ENCODE measurements at regions not wholly inside any gene's neighbourhood (a gene's known extent, or its start where the extent isn't known, plus 50 kb on each side); places are given as distances from the start of the nearest gene placed in this dataset.

DNA sequence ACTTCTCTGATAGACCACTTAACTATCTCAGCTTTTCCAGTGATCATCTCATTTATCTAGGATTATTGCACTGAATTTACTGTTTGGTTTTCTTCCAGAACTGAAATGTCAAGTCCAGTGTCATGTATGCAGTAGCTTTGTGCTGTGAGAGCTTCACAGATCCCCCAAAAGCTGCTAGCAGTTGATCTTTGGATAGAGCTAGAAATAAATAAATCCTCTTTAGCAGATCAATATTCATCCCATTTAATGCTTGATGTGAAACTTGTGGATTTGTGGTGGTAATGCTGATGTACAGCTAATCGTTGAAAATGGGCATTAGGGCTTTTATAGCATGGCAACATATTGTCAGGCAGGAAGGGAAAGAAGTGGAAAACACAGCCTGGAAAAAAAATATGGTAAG, 509.6 kb upstream of the FAM241A start:
- no peak for TF ChIP-seq EZH2 (IDR thresholded peaks at IDR 0.05; ENCODE audit: low read length)
- H3K27me3 ChIP-seq (ENCODE audit: control insufficient read depth, extremely low read depth, insufficient read depth, low read length) = no peaks in the 10 kb centered on the region
- H3K27ac ChIP-seq (ENCODE audit: control insufficient read depth, insufficient read depth, low read length) = no peak overlapping the region
- no peak overlapping the region for H3K9ac ChIP-seq (ENCODE audit: control insufficient read depth, extremely low read depth, insufficient read depth, low read length)
- H3K9me3 ChIP-seq (ENCODE audit: control insufficient read depth, low read depth, low read length) = no peaks in the 10 kb centered on the region
- FAIRE-seq = no peak
- no peaks in the 10 kb centered on the region for H3K79me2 ChIP-seq (ENCODE audit: control insufficient read depth, insufficient read depth, low read length)
- no peaks in the 10 kb centered on the region for H4K20me1 ChIP-seq (ENCODE audit: control insufficient read depth, extremely low read depth, insufficient read depth, low read length)
- dilution Hi-C loops (cut with MboI; ENCODE audit: extremely low pct_ligation_motif_present, low sequenced_read_pairs) = no loop called here
- DNase-seq (ENCODE audit: low read depth, low spot score) = no peak
- H3K4me2 ChIP-seq (ENCODE audit: control insufficient read depth, extremely low read depth, insufficient read depth, low read depth, low read length) = no peak overlapping the region
- H3K9me1 ChIP-seq (ENCODE audit: control insufficient read depth, extremely low read depth, insufficient read depth, low read length) = no peaks in the 10 kb centered on the region
- no peaks in the 10 kb centered on the region for H3K36me3 ChIP-seq (ENCODE audit: control insufficient read depth in 2 of 2, extremely low read depth in 1 of 2, insufficient read depth in 2 of 2, low read length in 2 of 2)
- H2AFZ ChIP-seq (ENCODE audit: control insufficient read depth, low read length) = no peak overlapping the region
- H3K4me1 ChIP-seq (ENCODE audit: control insufficient read depth, extremely low read depth, insufficient read depth, low read length) = no peaks in the 10 kb centered on the region
- H3K4me3 ChIP-seq (ENCODE audit: control insufficient read depth in 2 of 3, extremely low read depth in 1 of 3, insufficient read depth in 2 of 3, low read depth in 1 of 3, low read length in 3 of 3) = no peak overlapping the region

DNA sequence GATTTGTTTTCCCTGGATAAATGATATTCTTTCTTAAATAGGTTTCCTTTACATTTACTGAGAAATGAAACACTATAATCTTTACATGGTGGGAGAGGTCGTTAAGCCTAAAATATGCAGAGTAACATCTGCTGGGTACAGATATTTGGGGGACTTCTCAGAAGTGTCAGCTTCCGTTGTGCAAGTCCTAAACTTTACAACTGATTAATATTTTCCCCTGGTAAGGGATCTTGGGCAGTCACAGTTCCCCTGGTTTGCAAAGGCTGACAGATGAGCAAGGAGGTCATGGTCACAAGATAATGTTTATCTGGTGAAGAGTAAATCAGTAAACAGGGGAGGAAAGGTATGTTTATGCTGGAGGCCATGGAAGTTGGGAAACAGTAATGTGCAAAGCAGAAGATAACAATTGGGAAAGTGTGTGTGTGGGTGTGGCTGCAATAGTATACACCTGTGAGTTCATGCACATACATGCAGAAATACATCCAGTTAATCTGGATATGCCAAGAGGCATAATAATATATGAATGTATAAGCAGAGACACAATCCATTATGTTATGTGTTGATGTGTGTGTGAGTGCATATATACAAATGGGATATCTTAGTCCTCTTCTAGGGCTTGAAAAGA, 508.2 kb upstream of the FAM241A start:
- Histone ChIP-seq H3K9me3 (ENCODE audit: control insufficient read depth, low read depth, low read length) (no peaks in the 10 kb centered on the region), H3K4me2 (ENCODE audit: control insufficient read depth, extremely low read depth, insufficient read depth, low read depth, low read length) (no peak overlapping the region), H3K4me3 (ENCODE audit: control insufficient read depth in 2 of 3, extremely low read depth in 1 of 3, insufficient read depth in 2 of 3, low read depth in 1 of 3, low read length in 3 of 3) (no peak overlapping the region), H3K4me1 (ENCODE audit: control insufficient read depth, extremely low read depth, insufficient read depth, low read length) (no peaks in the 10 kb centered on the region), H2AFZ (ENCODE audit: control insufficient read depth, low read length) (no peak overlapping the region), H3K9ac (ENCODE audit: control insufficient read depth, extremely low read depth, insufficient read depth, low read length) (no peak overlapping the region), H4K20me1 (ENCODE audit: control insufficient read depth, extremely low read depth, insufficient read depth, low read length) (no peaks in the 10 kb centered on the region), H3K79me2 (ENCODE audit: control insufficient read depth, insufficient read depth, low read length) (no peaks in the 10 kb centered on the region), H3K27ac (ENCODE audit: control insufficient read depth, insufficient read depth, low read length) (no peak overlapping the region), H3K27me3 (ENCODE audit: control insufficient read depth, extremely low read depth, insufficient read depth, low read length) (no peaks in the 10 kb centered on the region), H3K36me3 (ENCODE audit: control insufficient read depth in 2 of 2, extremely low read depth in 1 of 2, insufficient read depth in 2 of 2, low read length in 2 of 2) (no peaks in the 10 kb centered on the region), H3K9me1 (ENCODE audit: control insufficient read depth, extremely low read depth, insufficient read depth, low read length) (no peaks in the 10 kb centered on the region)
- FAIRE-seq (no peak), DNase-seq (ENCODE audit: low read depth, low spot score) (no peak)
- dilution Hi-C loops (cut with MboI; ENCODE audit: extremely low pct_ligation_motif_present, low sequenced_read_pairs) = no loop called here
- TF ChIP-seq, protein P1, sequence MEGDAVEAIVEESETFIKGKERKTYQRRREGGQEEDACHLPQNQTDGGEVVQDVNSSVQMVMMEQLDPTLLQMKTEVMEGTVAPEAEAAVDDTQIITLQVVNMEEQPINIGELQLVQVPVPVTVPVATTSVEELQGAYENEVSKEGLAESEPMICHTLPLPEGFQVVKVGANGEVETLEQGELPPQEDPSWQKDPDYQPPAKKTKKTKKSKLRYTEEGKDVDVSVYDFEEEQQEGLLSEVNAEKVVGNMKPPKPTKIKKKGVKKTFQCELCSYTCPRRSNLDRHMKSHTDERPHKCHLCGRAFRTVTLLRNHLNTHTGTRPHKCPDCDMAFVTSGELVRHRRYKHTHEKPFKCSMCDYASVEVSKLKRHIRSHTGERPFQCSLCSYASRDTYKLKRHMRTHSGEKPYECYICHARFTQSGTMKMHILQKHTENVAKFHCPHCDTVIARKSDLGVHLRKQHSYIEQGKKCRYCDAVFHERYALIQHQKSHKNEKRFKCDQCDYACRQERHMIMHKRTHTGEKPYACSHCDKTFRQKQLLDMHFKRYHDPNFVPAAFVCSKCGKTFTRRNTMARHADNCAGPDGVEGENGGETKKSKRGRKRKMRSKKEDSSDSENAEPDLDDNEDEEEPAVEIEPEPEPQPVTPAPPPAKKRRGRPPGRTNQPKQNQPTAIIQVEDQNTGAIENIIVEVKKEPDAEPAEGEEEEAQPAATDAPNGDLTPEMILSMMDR (optimal IDR thresholded peaks at IDR 0.05 in 1 of 3, IDR thresholded peaks at IDR 0.05 in 1 of 3, conservative IDR thresholded peaks at IDR 0.05 in 1 of 3; ENCODE audit: extremely low read depth in 1 of 3, insufficient read depth in 2 of 3, low read length in 3 of 3) = no peak
- TF ChIP-seq EZH2 (IDR thresholded peaks at IDR 0.05; ENCODE audit: low read length) = no peak

DNA sequence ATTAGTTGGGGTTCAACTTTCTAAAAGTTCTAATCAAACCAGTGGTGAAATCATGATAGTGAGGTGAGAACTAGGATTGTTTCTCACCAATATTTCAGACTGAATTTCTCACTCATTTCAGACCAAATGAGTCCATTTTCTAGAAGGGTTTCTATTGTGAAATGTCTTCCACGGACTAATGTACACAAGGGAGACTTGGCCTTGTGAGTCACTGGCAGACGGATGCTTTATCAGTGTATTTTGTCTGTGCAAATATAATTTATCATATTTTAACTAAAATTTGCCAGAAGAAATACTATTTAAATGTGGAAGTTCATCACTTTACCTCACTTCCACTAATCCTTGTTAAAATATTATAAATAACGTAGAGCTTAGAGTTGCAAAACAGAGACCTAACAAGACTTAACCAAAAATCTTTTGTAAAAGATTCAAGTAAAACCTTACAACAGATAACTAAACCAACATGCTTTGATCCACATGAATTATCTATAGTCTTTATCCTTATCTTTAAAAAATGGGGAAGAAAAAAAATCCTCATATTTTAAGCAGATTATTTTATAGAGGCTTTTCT, 506.0 kb upstream of the FAM241A start:
- H3K9ac ChIP-seq (ENCODE audit: control insufficient read depth, extremely low read depth, insufficient read depth, low read length) = no peak overlapping the region

More for the DNA sequence above, 506.0 kb upstream of the FAM241A start:
- Histone ChIP-seq H3K27me3 (ENCODE audit: control insufficient read depth, extremely low read depth, insufficient read depth, low read length) (no peaks in the 10 kb centered on the region), H3K27ac (ENCODE audit: control insufficient read depth, insufficient read depth, low read length) (no peak overlapping the region), H3K4me2 (ENCODE audit: control insufficient read depth, extremely low read depth, insufficient read depth, low read depth, low read length) (no peak overlapping the region), H3K4me1 (ENCODE audit: control insufficient read depth, extremely low read depth, insufficient read depth, low read length) (no peaks in the 10 kb centered on the region), H3K9me3 (ENCODE audit: control insufficient read depth, low read depth, low read length) (no peaks in the 10 kb centered on the region), H3K79me2 (ENCODE audit: control insufficient read depth, insufficient read depth, low read length) (no peaks in the 10 kb centered on the region), H3K36me3 (ENCODE audit: control insufficient read depth in 2 of 2, extremely low read depth in 1 of 2, insufficient read depth in 2 of 2, low read length in 2 of 2) (no peaks in the 10 kb centered on the region), H3K9me1 (ENCODE audit: control insufficient read depth, extremely low read depth, insufficient read depth, low read length) (no peaks in the 10 kb centered on the region), H4K20me1 (ENCODE audit: control insufficient read depth, extremely low read depth, insufficient read depth, low read length) (no peaks in the 10 kb centered on the region), H3K4me3 (ENCODE audit: control insufficient read depth in 2 of 3, extremely low read depth in 1 of 3, insufficient read depth in 2 of 3, low read depth in 1 of 3, low read length in 3 of 3) (no peak overlapping the region), H2AFZ (ENCODE audit: control insufficient read depth, low read length) (no peak overlapping the region)
- FAIRE-seq = no peak
- DNase-seq (ENCODE audit: low read depth, low spot score) = no peak
- no peak for TF ChIP-seq EZH2 (IDR thresholded peaks at IDR 0.05; ENCODE audit: low read length)
- TF ChIP-seq, protein P1 (optimal IDR thresholded peaks at IDR 0.05 in 1 of 3, IDR thresholded peaks at IDR 0.05 in 1 of 3, conservative IDR thresholded peaks at IDR 0.05 in 1 of 3; ENCODE audit: extremely low read depth in 1 of 3, insufficient read depth in 2 of 3, low read length in 3 of 3) = no peak
- dilution Hi-C loops (cut with MboI; ENCODE audit: extremely low pct_ligation_motif_present, low sequenced_read_pairs) = no loop called here

Data from keratinocyte (primary cell).